MM.1S (cell line): ENCODE measurements at regions not wholly inside any gene's neighbourhood (a gene's known extent, or its start where the extent isn't known, plus 50 kb on each side); places are given as distances from the start of the nearest gene placed in this dataset.

Experiments
- EZH2 ChIP-seq: fragments of 300-600 bp; sonication (generic); optimal IDR thresholded peaks from 2 replicates; pipeline ENCODE3; 2017; ENCODE audit warnings: low read depth, mild to moderate bottlenecking, antibody characterized with exemption, low read length, mixed read lengths
- TF ChIP-seq, protein P1 (sequence below): fragments of 300-600 bp; sonication (generic); IDR thresholded peaks from 2 replicates; pipeline ENCODE4 v1.5.1; 2016; ENCODE audit warnings: antibody characterized with exemption, low read length, mixed read lengths

DNA sequence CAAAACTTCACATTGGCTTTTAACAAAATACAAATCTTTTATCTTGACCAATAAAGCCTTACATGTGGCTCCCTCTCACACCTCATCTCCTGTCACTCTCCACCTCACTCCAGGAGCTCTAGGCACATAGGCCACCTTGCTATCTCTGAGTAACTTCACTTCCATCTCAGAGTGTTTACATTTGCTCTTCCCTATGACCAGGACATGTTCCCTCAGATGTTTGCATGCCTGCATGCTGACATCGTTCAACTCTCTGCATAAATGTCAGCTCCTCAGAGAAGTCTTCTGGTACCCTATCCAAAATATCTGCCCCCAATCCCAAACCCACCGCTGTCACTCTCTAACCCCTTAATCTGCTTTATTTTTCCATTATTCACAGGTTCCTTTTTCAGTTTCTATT, 110.9 kb downstream of the TOMM20 start:
- TF ChIP-seq, protein P1, sequence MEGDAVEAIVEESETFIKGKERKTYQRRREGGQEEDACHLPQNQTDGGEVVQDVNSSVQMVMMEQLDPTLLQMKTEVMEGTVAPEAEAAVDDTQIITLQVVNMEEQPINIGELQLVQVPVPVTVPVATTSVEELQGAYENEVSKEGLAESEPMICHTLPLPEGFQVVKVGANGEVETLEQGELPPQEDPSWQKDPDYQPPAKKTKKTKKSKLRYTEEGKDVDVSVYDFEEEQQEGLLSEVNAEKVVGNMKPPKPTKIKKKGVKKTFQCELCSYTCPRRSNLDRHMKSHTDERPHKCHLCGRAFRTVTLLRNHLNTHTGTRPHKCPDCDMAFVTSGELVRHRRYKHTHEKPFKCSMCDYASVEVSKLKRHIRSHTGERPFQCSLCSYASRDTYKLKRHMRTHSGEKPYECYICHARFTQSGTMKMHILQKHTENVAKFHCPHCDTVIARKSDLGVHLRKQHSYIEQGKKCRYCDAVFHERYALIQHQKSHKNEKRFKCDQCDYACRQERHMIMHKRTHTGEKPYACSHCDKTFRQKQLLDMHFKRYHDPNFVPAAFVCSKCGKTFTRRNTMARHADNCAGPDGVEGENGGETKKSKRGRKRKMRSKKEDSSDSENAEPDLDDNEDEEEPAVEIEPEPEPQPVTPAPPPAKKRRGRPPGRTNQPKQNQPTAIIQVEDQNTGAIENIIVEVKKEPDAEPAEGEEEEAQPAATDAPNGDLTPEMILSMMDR, result no peak
- no peak for TF ChIP-seq EZH2
